Panc1 (cell line): ENCODE measurements at regions not wholly inside any gene's neighbourhood (a gene's known extent, or its start where the extent isn't known, plus 50 kb on each side); places are given as distances from the start of the nearest gene placed in this dataset.

Experiments
- ATAC-seq: fragments of 200-7000 bp; cut with Tn5 transposase; 2 replicates; pipeline ENCODE4 v1.9.1; 2020; ENCODE audit warnings: mild to moderate bottlenecking, moderate library complexity
- BruUV-seq: library from RNA; stranded (reverse); fragments of 400-500 nt; replicated peaks from 2 replicates; lab custom pipeline; 2021; lab: Mats Ljungman, UMichigan
- CTCF ChIA-PET: fragments of 300-600 bp; sonication (Branson Sonifier 250); formaldehyde crosslinking; loops from one replicate; lab custom pipeline; 2022; ENCODE audit warnings: antibody characterized with exemption; lab: Charles Lee
- POLR2A ChIA-PET: fragments of 300-600 bp; sonication (Branson Sonifier 250); formaldehyde crosslinking; loops from one replicate; lab custom pipeline; 2022; ENCODE audit warnings: antibody characterized with exemption; lab: Charles Lee
- DNase-seq: peaks from one replicate; pipeline ENCODE4 v3.0.0-alpha.2; 2010; ENCODE audit warnings: low read depth, low spot score
- H3K27ac ChIP-seq: 2 replicates; pipeline ENCODE4 v1.5.1; 2011; ENCODE audit warnings: mild to moderate bottlenecking, low read length, inconsistent platforms
- H3K27me3 ChIP-seq: fragments of 200-500 bp; sonication (Bioruptor generic); 2 replicates; pipeline ENCODE4 v1.6.0; 2014; ENCODE audit warnings: low read length, inconsistent platforms; ENCODE audit not compliant: control insufficient read depth, insufficient read depth
- H3K36me3 ChIP-seq: fragments of 200-500 bp; sonication (Bioruptor generic); 2 replicates; pipeline ENCODE4 v1.5.1; 2014; ENCODE audit warnings: inconsistent platforms, mild to moderate bottlenecking, low read length, moderate library complexity; ENCODE audit not compliant: control insufficient read depth, insufficient read depth
- H3K4me1 ChIP-seq: 2 replicates; pipeline ENCODE4 v1.5.1; 2011; ENCODE audit warnings: inconsistent platforms, mild to moderate bottlenecking, low read length, moderate library complexity; ENCODE audit not compliant: control insufficient read depth, insufficient read depth
- H3K4me3 ChIP-seq, 2 experiments: 2 replicates each; pipeline ENCODE4 v1.5.1; 2011 to 2012; ENCODE audit warnings: low read depth in 2 of 2, low read length in 2 of 2, mild to moderate bottlenecking in 2 of 2, inconsistent platforms in 1 of 2, moderate library complexity in 1 of 2
- H3K9me3 ChIP-seq: fragments of 200-500 bp; sonication (Bioruptor generic); 2 replicates; pipeline ENCODE4 v1.5.1; 2014; ENCODE audit warnings: low read depth, mild to moderate bottlenecking, inconsistent platforms, low read length, moderate library complexity; ENCODE audit not compliant: control insufficient read depth, insufficient read depth
- CTCF ChIP-seq: fragments of 450-650 bp; IDR thresholded peaks from 2 replicates; pipeline ENCODE4 v1.5.1; 2017; ENCODE audit warnings: mild to moderate bottlenecking
- POLR2AphosphoS5 ChIP-seq: IDR thresholded peaks from 2 replicates; pipeline ENCODE4 v1.6.1; 2012; ENCODE audit warnings: mild to moderate bottlenecking, low read depth, low read length, moderate library complexity
- REST ChIP-seq, 2 experiments: IDR thresholded peaks; 2 replicates each; pipeline ENCODE4 v1.6.1; 2011 to 2012; ENCODE audit warnings: low read depth in 2 of 2, control low read depth in 1 of 2, low read length in 1 of 2, mild to moderate bottlenecking in 1 of 2, moderate library complexity in 1 of 2; ENCODE audit not compliant: insufficient read depth in 1 of 2
- SIN3A ChIP-seq: IDR thresholded peaks from 2 replicates; pipeline ENCODE4 v1.6.1; 2012; ENCODE audit warnings: low read depth, mild to moderate bottlenecking, low read length, moderate library complexity, borderline replicate concordance; ENCODE audit not compliant: insufficient read depth
- TCF7L2 ChIP-seq: IDR thresholded peaks from 2 replicates; pipeline ENCODE4 v1.6.1; 2011; ENCODE audit warnings: mild to moderate bottlenecking, low read depth, low read length, inconsistent platforms
- in situ Hi-C: cut with HindIII; loops from 2 replicates; pipeline ENCODE4 v1.10.0; 2016; ENCODE audit warnings: low sequenced_read_pairs, low pct_unique_long_range_greater_than_20kb
- intact Hi-C: fragments of 100-400 bp; cut with micrococcal nuclease; formaldehyde crosslinking; loops from one replicate; pipeline ENCODE4 v1.10.0; 2022; ENCODE audit not compliant: unreplicated experiment

- no peak overlapping the region for H3K27ac ChIP-seq
- no peak for DNase-seq
- no peaks in the 10 kb centered on the region for H3K9me3 ChIP-seq
- H3K4me3 ChIP-seq = no peak overlapping the region
- CTCF ChIA-PET = no interaction called here
- ATAC-seq = no peak
- in situ Hi-C loops = no loop called here
- no peaks in the 10 kb centered on the region for H3K36me3 ChIP-seq
- no peak for TF ChIP-seq TCF7L2
- no TSS peak for BruUV-seq
- H3K4me1 ChIP-seq = no peaks in the 10 kb centered on the region
- POLR2A ChIA-PET = no interaction called here
- intact Hi-C loops = no loop called here
- H3K27me3 ChIP-seq = no peaks in the 10 kb centered on the region
Observed at GRCh38 chr13:105474983-105475610, 1060.4 kb downstream of the EFNB2 start.

- no TSS peak for BruUV-seq
- intact Hi-C loops (no loop called here), in situ Hi-C loops (no loop called here)
- no peak overlapping the region for H3K27ac ChIP-seq
- ATAC-seq (no peak), DNase-seq (no peak)
- POLR2A ChIA-PET = no interaction called here
- no peaks in the 10 kb centered on the region for H3K36me3 ChIP-seq
- H3K4me1 ChIP-seq = no peaks in the 10 kb centered on the region
- no peak overlapping the region for H3K4me3 ChIP-seq
- TF ChIP-seq POLR2AphosphoS5 = no peak
- no peak for TF ChIP-seq SIN3A
- no peak for TF ChIP-seq REST (IDR thresholded peaks at IDR 0.05; ENCODE audit: insufficient read depth in 1 of 2, low read depth in 2 of 2, low read length in 1 of 2)
- no peak for TF ChIP-seq TCF7L2
- no peak for TF ChIP-seq CTCF
- no peaks in the 10 kb centered on the region for H3K9me3 ChIP-seq
- H3K27me3 ChIP-seq = no peaks in the 10 kb centered on the region
- CTCF ChIA-PET = no interaction called here
Observed at GRCh38 chr13:105471673-105472072, 1063.8 kb downstream of the EFNB2 start.

GRCh38 chr13:105466376-105466775 lies 1069.1 kb downstream of the EFNB2 start:
- in situ Hi-C loops = no loop called here
- ChIA-PET CTCF (no interaction called here), POLR2A (no interaction called here)
- Histone ChIP-seq H3K36me3 (no peaks in the 10 kb centered on the region), H3K27ac (no peak overlapping the region), H3K27me3 (no peaks in the 10 kb centered on the region), H3K9me3 (no peaks in the 10 kb centered on the region), H3K4me1 (no peaks in the 10 kb centered on the region), H3K4me3 (no peak overlapping the region)
- no TSS peak for BruUV-seq
- ATAC-seq (no peak), DNase-seq (no peak)
- TF ChIP-seq REST (IDR thresholded peaks at IDR 0.05; ENCODE audit: insufficient read depth in 1 of 2, low read depth in 2 of 2, low read length in 1 of 2) = no peak
- no peak for TF ChIP-seq TCF7L2
- no peak for TF ChIP-seq POLR2AphosphoS5
- no peak for TF ChIP-seq SIN3A
- no peak for TF ChIP-seq CTCF
- intact Hi-C loops = no loop called here
